Gastrocnemius medialis (tissue), 4 donors: ENCODE measurements at regions not wholly inside any gene's neighbourhood (a gene's known extent, or its start where the extent isn't known, plus 50 kb on each side); places are given as distances from the start of the nearest gene placed in this dataset.
A peak's percentile ranks its signal among the peaks of the same experiment; 100 is the strongest.
"Not testable (repeated sequence)": the region's sequence is repeated elsewhere in the genome, so short reads cannot be mapped to it uniquely, and the experiment has no call there.

ENCODE experiments used
- ATAC-seq, 2 donors: fragments of 150-250 bp; one replicate each; pipeline ENCODE4 v1.9.1; 2016
- DNase-seq, 2 donors: peaks; one replicate each; pipeline ENCODE4 v3.0.0-alpha.2; 2019
- H3K27ac ChIP-seq, 4 donors: fragments of 200-600 bp; sonication (generic); 1 replicate in 1 of 4; 2 replicates in 3 of 4; pipeline ENCODE4 v1.5.1; 2016 to 2018; ENCODE audit warnings: mild to moderate bottlenecking in 2 of 4, moderate library complexity in 1 of 4
- H3K27me3 ChIP-seq, 3 donors: fragments of 200-600 bp; sonication (generic) in 2 of 3; 1 replicate in 1 of 3; 2 replicates in 2 of 3; pipeline versions ENCODE4 v1.5.1 to v1.6.0; 2016 to 2019; ENCODE audit warnings: mild to moderate bottlenecking in 1 of 3, moderate library complexity in 1 of 3
- H3K36me3 ChIP-seq, 2 donors: fragments of 200-600 bp; sonication (generic) in 1 of 2; one replicate each; pipeline ENCODE4 v1.5.1; 2017 to 2018
- H3K4me1 ChIP-seq, 2 donors: fragments of 200-600 bp; sonication (generic) in 1 of 2; one replicate each; pipeline ENCODE4 v1.5.1; 2016 to 2017; ENCODE audit warnings: mild to moderate bottlenecking in 2 of 2
- H3K4me3 ChIP-seq, 4 donors: fragments of 200-600 bp; sonication (generic) in 3 of 4; 1 replicate in 1 of 4; 2 replicates in 3 of 4; pipeline ENCODE4 v1.5.1; 2016 to 2019; ENCODE audit warnings: mild to moderate bottlenecking in 2 of 4
- H3K9me3 ChIP-seq, 3 donors: fragments of 200-600 bp; sonication (generic) in 2 of 3; 1 replicate in 1 of 3; 2 replicates in 2 of 3; pipeline ENCODE4 v1.5.1; 2016 to 2019
- POLR2A ChIP-seq, 2 donors: fragments of 450-650 bp; IDR thresholded peaks; one replicate each; pipeline ENCODE4 v1.6.1; 2017; ENCODE audit warnings: antibody characterized with exemption in 2 of 2, mild to moderate bottlenecking in 2 of 2, moderate library complexity in 2 of 2
- in situ Hi-C, 4 donors: fragments of 200-750 bp; cut with MboI; loops; one replicate each; pipeline versions ENCODE4 v1.15.0 to v1.8.0; 2017; ENCODE audit warnings: low sequenced_read_pairs in 4 of 4
- intact Hi-C: fragments of 100-400 bp; cut with DNase I; formaldehyde crosslinking; loops from one replicate; pipeline ENCODE4 v1.15.1; 2023; ENCODE audit warnings: low total_unique reads
- TF ChIP-seq, protein P1 (sequence below), 5 experiments: fragments of 450-650 bp in 3 of 5; fragments of 200-600 bp in 2 of 5; sonication (generic) in 2 of 5; IDR thresholded peaks in 4 of 5; conservative IDR thresholded peaks in 1 of 5; 1 replicate in 4 of 5; 2 replicates in 1 of 5; pipeline ENCODE4 v1.5.1; 2016 to 2019; ENCODE audit warnings: antibody characterized with exemption in 5 of 5, mild to moderate bottlenecking in 3 of 5, moderate library complexity in 3 of 5

DNA sequence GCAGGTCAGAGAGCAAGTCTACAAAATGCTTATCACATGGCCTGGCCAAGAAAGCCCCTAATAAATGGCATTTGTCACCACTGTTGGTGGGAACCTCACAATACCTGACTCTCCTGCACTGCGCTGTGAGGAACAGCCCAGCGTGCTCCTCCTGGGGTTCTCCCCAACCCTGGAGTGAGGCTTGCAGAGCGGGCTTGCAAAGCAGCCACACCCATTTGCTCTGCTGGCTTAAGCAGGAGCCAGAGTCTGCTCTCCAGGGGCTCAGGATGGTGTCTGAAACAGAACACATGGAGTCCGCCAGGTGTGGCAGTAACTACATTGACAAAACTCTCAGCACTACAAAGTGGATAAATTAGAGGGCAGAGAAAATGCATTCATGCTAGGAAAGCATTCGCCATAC lies 331.0 kb upstream of the CCL2 start:
- Histone ChIP-seq H3K36me3 (no peaks in the 10 kb centered on the region), H3K4me1 (no peaks in the 10 kb centered on the region), H3K27ac (no peak overlapping the region), H3K27me3 (no peaks in the 10 kb centered on the region), H3K9me3 (no peaks in the 10 kb centered on the region), H3K4me3 (no peak overlapping the region)
- DNase-seq (no peak), ATAC-seq (no peak)
- intact Hi-C loops (no loop called here), in situ Hi-C loops (no loop called here)
- TF ChIP-seq, protein P1, sequence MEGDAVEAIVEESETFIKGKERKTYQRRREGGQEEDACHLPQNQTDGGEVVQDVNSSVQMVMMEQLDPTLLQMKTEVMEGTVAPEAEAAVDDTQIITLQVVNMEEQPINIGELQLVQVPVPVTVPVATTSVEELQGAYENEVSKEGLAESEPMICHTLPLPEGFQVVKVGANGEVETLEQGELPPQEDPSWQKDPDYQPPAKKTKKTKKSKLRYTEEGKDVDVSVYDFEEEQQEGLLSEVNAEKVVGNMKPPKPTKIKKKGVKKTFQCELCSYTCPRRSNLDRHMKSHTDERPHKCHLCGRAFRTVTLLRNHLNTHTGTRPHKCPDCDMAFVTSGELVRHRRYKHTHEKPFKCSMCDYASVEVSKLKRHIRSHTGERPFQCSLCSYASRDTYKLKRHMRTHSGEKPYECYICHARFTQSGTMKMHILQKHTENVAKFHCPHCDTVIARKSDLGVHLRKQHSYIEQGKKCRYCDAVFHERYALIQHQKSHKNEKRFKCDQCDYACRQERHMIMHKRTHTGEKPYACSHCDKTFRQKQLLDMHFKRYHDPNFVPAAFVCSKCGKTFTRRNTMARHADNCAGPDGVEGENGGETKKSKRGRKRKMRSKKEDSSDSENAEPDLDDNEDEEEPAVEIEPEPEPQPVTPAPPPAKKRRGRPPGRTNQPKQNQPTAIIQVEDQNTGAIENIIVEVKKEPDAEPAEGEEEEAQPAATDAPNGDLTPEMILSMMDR (IDR thresholded peaks at IDR 0.05 in 4 of 5, conservative IDR thresholded peaks at IDR 0.05 in 1 of 5): no peak
- TF ChIP-seq POLR2A (IDR thresholded peaks at IDR 0.05): no peak

DNA sequence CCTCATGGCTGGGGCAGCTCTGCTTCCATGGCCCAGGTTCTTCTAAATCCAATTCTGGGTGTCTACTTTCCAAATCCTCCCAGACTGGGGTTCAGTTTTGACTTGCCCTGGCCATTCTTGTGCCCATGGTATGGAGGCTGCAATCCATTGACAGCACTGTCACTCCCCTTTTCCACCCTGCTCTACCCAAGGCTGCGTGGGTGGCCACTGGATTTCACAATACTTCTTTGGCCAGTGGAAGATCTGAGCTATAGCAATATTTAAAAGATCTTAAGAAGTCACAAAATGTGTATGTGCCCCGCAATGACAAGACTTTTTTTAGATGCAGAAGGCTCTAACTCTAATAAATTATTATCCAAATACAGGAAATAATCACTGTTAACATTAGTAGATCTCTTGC lies 329.4 kb upstream of the CCL2 start:
- Histone ChIP-seq H3K9me3 (no peaks in the 10 kb centered on the region), H3K36me3 (no peaks in the 10 kb centered on the region), H3K27me3 (no peaks in the 10 kb centered on the region), H3K4me3 (no peak overlapping the region), H3K4me1 (no peaks in the 10 kb centered on the region), H3K27ac (no peak overlapping the region)
- in situ Hi-C loops: loop anchor here in 2 of 4 donors (25.0 kb wide), 2 partner anchors 162 to 212 kb away; no protein-coding TSS in a partner anchor
- DNase-seq (no peak), ATAC-seq (no peak)
- intact Hi-C loops: loop anchor here (5.0 kb wide), 1 partner anchor 222 kb away; no protein-coding TSS in a partner anchor
- no peak for TF ChIP-seq POLR2A (IDR thresholded peaks at IDR 0.05)
- TF ChIP-seq, protein P1 (IDR thresholded peaks at IDR 0.05 in 4 of 5, conservative IDR thresholded peaks at IDR 0.05 in 1 of 5): no peak

DNA sequence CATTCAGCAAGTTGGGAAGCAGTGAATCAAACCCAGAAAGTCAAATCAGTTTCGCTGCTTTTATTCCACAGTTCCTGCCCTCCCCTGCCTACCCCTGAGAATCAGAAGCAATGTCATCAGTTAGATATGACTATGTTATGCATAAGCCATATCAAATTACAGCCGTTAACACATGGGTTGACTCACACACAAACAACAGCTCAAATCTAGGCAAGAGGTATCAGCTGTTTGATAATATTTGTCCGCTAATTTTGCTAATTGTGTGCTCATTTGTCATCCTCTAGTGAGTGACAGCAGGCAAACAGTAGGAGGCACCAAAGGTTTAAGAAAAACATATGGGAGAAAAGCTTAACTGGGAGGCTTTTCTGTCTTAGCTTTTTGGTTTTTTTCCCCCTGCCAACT lies 327.4 kb upstream of the CCL2 start:
- H3K27me3 ChIP-seq: no peaks in the 10 kb centered on the region
- intact Hi-C loops: loop anchor here (5.0 kb wide), 1 partner anchor 220 kb away; no protein-coding TSS in a partner anchor
- H3K4me3 ChIP-seq: no peak overlapping the region
- no peak overlapping the region for H3K27ac ChIP-seq
- ATAC-seq (no peak), DNase-seq (no peak)
- H3K4me1 ChIP-seq: no peaks in the 10 kb centered on the region
- no peak for TF ChIP-seq POLR2A (IDR thresholded peaks at IDR 0.05)
- TF ChIP-seq, protein P1 (IDR thresholded peaks at IDR 0.05 in 4 of 5, conservative IDR thresholded peaks at IDR 0.05 in 1 of 5): peak in 1 of 5 experiments; percentile 31
- H3K9me3 ChIP-seq: no peaks in the 10 kb centered on the region
- no peaks in the 10 kb centered on the region for H3K36me3 ChIP-seq
- in situ Hi-C loops: loop anchor here in 2 of 4 donors (25.0 kb wide), 2 partner anchors 160 to 210 kb away; no protein-coding TSS in a partner anchor

DNA sequence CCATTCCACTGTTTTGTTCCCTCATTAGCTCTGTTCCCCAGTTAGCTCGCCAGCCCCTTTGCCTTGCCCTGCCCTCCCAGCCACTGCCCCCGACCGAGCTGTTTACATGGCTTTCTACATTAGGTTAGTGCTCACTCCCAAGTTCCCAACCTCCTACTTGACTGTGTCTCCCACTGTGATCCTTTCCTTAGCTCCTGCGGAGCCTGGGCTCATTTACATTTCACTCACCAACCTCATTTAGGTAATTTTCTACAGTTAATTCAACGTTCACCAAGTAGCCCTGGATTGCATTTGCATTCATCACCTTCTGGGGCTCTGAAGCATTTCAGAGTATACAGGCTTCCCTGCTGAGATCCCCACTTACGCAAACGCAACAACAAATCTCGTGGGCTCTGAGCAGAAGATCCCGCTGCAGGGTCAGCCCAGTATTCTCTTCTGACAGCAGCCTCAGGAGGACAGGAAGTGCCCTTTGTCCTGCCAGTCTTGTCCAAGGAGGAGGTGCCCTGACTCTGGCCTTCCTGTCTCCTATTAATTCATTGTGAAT lies 325.8 kb upstream of the CCL2 start:
- Histone ChIP-seq H3K4me1 (no peaks in the 10 kb centered on the region), H3K27me3 (no peaks in the 10 kb centered on the region), H3K4me3 (no peak overlapping the region), H3K9me3 (no peaks in the 10 kb centered on the region), H3K27ac (no peak overlapping the region), H3K36me3 (no peaks in the 10 kb centered on the region)
- DNase-seq (no peak), ATAC-seq (no peak)
- in situ Hi-C loops (loop anchor here in 2 of 4 donors (25.0 kb wide), 2 partner anchors 158 to 208 kb away; no protein-coding TSS in a partner anchor), intact Hi-C loops (loop anchor here (5.0 kb wide), 1 partner anchor 218 kb away; no protein-coding TSS in a partner anchor)
- TF ChIP-seq POLR2A (IDR thresholded peaks at IDR 0.05): no peak

DNA sequence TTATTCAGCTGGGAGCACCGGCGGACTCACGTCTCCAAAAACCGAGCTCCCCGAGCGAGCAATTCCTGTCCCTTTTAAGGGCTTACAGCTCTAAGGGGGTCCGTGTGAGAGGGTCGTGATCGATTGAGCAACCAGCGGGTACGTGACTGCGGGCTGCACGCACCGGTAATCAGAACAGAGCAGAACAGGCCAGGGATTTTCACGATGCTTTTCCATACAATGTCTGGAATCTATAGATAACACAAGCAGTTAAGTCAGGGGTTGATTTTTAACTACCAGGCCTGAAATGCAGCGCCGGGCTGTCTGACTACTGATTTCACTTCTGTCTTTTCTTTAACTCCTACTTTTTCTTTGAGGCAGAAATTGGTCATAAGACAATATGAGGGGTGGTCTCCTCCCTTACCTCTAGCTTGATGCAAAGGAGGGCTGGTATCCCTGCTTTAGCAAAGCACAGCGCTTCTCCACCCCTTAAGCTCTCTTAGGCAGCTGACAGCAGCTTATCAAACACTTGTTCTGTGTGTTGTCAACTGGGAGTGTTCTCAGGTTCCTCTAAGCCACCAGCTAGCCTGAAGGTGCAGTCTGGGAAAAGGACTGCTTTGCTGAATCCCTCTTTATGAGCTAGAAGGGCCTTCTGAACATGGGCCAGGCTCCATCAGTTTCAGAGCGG lies 323.8 kb upstream of the CCL2 start:
- H3K9me3 ChIP-seq, DNase-seq, H3K4me1 ChIP-seq, H3K36me3 ChIP-seq, ATAC-seq, H3K27me3 ChIP-seq, H3K4me3 ChIP-seq, intact Hi-C loops, H3K27ac ChIP-seq: not testable (repeated sequence)
- in situ Hi-C loops: loop anchor here in 2 of 4 donors (25.0 kb wide), 2 partner anchors 156 to 206 kb away; no protein-coding TSS in a partner anchor
